DMS 273 treated with DMSO at 0.1 percent for 48 hours (cell line): ENCODE measurements at regions not wholly inside any gene's neighbourhood (a gene's known extent, or its start where the extent isn't known, plus 50 kb on each side); places are given as distances from the start of the nearest gene placed in this dataset.

Experiments
- DNase-seq: peaks from one replicate; lab custom pipeline; 2025; lab: John Stamatoyannopoulos, UW

GRCh38 chr3:106175276-106175675, 306.5 kb upstream of the CBLB start:
- DNase-seq, result no peak

DNA sequence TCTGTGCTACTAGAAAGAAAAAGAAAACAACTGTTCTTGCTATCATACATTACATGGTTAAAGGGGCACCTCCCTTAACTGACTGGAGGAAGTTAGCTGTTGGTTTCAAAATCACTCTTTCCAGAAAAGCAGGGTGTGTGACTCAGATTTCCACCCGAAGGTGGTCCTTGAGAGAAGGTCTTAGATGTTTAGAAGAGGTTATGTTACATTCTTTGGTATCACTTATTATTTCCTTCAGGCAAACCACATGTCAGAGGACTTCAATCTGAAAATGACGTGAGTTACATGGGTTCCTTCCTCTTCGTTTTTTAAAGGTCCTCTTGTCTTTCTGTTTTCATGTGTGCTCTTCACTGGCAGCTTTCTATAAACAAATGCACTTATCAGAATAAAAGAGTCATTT, 307.9 kb upstream of the CBLB start:
- no peak for DNase-seq

GRCh38 chr3:106182950-106183511, 314.2 kb upstream of the CBLB start:
- DNase-seq, result no peak

- DNase-seq, result no peak
These were observed 315.1 kb upstream of the CBLB start for GRCh38 chr3:106183762-106184391.

GRCh38 chr3:106184540-106185457, 316.0 kb upstream of the CBLB start:
- DNase-seq, result no peak

- no peak for DNase-seq
These were observed 317.1 kb upstream of the CBLB start for GRCh38 chr3:106185949-106186348.

DNA sequence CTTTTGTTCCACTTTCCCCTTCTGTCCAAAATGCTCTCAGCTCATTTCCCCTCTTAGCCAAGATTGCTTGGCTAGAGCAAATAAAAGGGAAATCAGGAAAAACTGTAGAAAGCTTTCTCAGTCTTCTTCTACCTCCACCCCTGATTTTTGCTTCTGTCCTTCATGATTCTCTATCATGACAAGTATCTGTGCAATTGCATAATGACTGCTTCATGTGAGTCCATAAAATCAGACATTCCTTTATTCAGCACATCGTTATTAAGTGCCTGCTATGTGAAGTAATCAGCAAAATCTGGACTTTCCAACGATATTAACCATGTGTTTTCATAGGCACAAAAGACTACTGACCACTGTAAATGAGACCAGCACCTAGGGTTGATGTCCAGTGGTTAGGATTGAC, 321.5 kb upstream of the CBLB start:
- DNase-seq, result no peak

GRCh38 chr3:106191211-106191610, 322.4 kb upstream of the CBLB start:
- no peak for DNase-seq

DNA sequence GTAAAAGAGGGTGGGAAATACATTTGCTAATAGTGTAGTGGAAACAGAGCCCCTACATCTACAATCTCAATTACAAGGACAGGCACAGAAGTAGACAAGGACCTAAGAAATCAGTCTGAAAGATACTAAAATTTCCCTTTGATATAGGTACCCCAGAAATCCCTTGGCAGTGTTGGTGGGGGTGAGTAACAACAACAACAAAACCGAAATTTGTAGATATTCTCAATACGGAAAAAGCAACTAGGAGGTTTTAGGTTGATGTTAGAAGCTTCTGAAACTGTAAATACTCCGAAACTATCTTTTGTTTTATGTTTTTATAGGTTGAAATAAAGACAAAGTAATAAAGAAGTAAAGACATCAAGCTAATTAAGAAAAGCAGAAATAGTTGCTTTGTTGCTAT, 323.1 kb upstream of the CBLB start:
- no peak for DNase-seq

- DNase-seq, result no peak
These were observed 325.1 kb upstream of the CBLB start for GRCh38 chr3:106193876-106194275.

- no peak for DNase-seq
These were observed 325.9 kb upstream of the CBLB start for GRCh38 chr3:106194726-106195125.

DNA sequence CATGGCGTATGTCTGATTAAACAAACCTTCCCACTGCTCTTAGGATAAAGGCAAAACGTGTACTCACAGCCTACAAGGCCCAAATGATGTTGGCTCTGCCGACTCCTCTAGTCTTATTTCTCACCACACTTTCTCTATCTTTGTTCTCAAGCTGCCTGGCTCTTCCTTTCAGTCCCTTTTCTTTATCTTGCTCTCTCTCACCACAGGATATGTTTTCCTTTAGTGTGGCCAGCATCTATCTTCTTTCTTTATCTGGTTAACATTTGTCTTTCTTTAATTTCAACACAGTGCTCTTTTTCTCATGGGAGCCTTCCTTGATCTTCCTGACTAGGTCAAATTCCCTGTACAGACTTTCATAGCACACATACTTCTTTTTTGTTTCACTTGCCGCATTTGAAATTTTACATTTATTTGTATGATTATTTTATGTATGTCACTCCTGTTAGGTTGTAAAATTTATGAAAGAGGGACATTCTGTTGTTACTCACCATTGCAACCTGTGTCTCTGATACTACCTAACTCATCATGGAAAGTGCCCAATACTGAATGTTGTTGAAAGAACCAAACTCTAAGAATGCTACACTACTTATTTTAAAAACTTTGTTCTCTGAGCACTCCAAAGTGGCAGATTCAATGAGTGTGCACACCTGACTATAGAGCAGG, 328.9 kb upstream of the CBLB start:
- no peak for DNase-seq

DNA sequence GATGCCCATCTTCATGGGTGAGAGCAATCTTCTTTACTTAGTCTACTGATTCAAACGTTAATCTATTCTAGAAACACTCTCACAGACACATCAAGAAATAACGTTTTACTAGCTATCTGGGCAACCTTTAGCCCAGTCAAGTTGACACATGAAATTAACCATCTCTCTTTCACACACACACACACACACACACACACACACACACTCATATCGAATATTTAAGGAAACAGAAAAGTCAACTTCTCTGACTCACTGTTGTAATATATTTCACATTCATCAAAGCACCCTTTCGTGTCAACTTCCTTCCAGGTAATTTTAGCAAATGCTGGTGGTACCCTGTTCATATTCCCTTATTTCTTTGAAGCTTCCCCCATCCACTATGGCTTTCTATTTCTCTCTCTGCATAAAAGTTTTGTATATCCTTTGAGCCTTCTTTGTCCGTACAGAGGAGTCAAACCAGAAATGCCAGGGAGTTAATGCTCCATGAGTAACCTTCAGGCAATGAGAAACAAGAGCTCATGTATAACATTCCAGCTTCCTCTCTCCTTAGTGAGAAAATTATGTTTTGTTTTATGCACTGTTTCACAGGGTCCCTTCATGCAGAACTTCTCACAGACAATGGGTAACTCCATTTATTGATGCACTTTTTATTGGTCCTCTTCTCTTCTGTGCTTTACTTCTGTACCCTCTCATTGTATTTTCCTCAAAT, 335.5 kb upstream of the CBLB start:
- DNase-seq, result no peak

GRCh38 chr3:106206146-106206545, 337.3 kb upstream of the CBLB start:
- peak; percentile 41 for DNase-seq

DNA sequence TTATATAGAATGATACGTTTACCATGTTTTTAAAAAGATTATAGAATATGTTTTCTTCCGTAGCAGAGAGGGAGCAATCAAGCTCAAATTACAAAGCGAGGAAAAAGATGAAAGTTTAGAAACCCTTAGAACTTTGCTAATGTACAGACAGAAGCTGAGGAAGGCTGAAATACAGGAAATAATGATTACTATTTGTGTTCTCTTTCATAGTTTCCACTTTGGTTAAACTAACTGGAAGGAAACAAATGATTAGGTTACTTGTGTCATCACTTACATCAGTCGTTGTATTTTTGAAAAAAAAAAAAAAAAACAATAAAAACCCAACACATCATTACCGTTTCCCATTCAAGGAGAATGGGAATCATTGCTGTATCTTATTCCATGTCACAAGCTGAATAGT, 337.8 kb upstream of the CBLB start:
- DNase-seq, result no peak

GRCh38 chr3:106208251-106208650, 339.4 kb upstream of the CBLB start:
- DNase-seq, result no peak

GRCh38 chr3:106208967-106209366, 340.2 kb upstream of the CBLB start:
- no peak for DNase-seq

- DNase-seq, result no peak
These were observed 340.7 kb upstream of the CBLB start for GRCh38 chr3:106209482-106209881.

DNA sequence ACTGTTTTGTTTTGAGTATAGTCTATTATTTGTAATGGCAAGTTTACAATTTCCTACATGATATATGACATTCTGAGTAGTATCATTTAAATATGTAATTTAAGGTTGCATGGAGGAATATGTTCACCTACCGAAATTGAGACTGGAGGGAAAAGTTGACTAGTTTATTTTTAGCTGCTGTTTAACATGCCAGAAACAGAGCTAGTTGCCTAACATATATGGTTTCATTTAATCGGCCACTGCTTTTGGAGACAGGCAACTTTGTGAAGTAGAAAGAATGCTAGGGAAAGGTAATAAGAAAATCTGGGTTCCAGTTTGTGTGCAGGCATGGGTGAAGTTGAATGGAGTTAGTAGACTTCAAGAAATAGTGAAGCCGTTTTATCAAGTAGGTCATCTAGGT, 342.1 kb upstream of the CBLB start:
- no peak for DNase-seq

DNA sequence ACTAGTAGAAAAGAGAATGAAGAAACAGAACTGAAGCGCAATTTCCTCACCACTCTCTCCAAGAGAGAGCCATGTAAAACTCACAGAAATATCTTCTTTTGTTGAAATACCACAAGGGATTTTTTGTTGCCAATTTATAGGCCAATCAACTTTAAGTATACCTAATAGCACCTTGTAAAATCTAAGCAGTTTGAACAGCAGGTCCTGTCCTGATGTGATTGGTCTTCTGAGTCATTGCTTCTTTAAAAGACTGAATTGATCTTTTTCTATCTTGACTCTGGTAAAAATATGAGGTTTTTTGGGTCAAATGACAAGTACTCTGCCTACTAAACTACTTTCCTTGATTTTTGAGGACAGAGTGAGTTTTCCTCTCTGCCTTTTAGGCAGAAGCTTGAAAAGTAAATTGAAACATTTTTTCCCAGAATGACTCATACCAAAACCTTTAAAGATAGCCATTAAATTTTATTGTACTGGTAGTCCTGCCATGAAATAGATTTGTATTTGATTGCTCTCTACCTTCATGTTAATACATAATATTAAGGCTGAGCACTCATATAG, 343.9 kb upstream of the CBLB start:
- no peak for DNase-seq

- DNase-seq, result no peak
These were observed 345.1 kb upstream of the CBLB start for GRCh38 chr3:106213954-106214353.

GRCh38 chr3:106214641-106215040, 345.8 kb upstream of the CBLB start:
- DNase-seq, result no peak
